HCT116 (cell line): ENCODE measurements at regions not wholly inside any gene's neighbourhood (a gene's known extent, or its start where the extent isn't known, plus 50 kb on each side); places are given as distances from the start of the nearest gene placed in this dataset.

Experiments used
- ATAC-seq: fragments of 200-7000 bp; cut with Tn5 transposase; 2 replicates; pipeline ENCODE4 v1.9.1; 2020; ENCODE audit warnings: mild to moderate bottlenecking, moderate library complexity
- BruUV-seq: library from RNA; stranded (reverse); fragments of 400-500 nt; replicated peaks from 2 replicates; lab custom pipeline; 2021; lab: Mats Ljungman, UMichigan
- CTCF ChIA-PET: fragments of 300-600 bp; sonication (Branson Sonifier 250); formaldehyde crosslinking; loops from one replicate; lab custom pipeline; 2021; ENCODE audit warnings: antibody characterized with exemption; lab: Charles Lee
- POLR2A ChIA-PET: fragments of 300-600, 350-600 bp; sonication (Branson Sonifier 250); formaldehyde crosslinking; loops from one replicate; lab custom pipeline; 2021; ENCODE audit warnings: antibody characterized with exemption; lab: Charles Lee
- RAD21 ChIA-PET, 2 experiments: fragments of 300-600 bp; sonication (Branson Sonifier 250); formaldehyde crosslinking; loops; one replicate each; lab custom pipeline; 2023; ENCODE audit warnings: low total read pairs in 2 of 2; ENCODE audit not compliant: uncharacterized antibody in 2 of 2, unreplicated experiment in 2 of 2, low non-redundant PET in 1 of 2; lab: Charles Lee
- DNase-seq: peaks from one replicate; pipeline ENCODE4 v3.0.0-alpha.2; 2010; ENCODE audit warnings: low read depth, low spot score
- H2AFZ ChIP-seq: fragments of 200-600 bp; shearing (Covaris generic), sonication (generic); 2 replicates; pipeline ENCODE4 v1.6.1; 2017; ENCODE audit warnings: low read depth, mixed run types, mixed read lengths, antibody characterized with exemption, low read length; ENCODE audit not compliant: poor library complexity, severe bottlenecking
- H3K27ac ChIP-seq: 2 replicates; pipeline ENCODE4 v1.5.1; 2012; ENCODE audit warnings: low read depth, low read length
- H3K27me3 ChIP-seq: fragments of 200-600 bp; sonication (generic); 2 replicates; pipeline ENCODE4 v1.6.1; 2016; ENCODE audit warnings: mixed run types, low read length, mixed read lengths; ENCODE audit not compliant: insufficient read depth
- H3K36me3 ChIP-seq, 2 experiments: fragments of 200-500 bp in 1 of 2; fragments of 200-600 bp in 1 of 2; sonication (Bioruptor generic) in 1 of 2; sonication (generic) in 1 of 2; 2 replicates each; pipeline versions ENCODE4 v1.5.1 to v1.6.1; 2014 to 2016; ENCODE audit warnings: low read length in 2 of 2, inconsistent platforms in 1 of 2, mixed read lengths in 1 of 2, mixed run types in 1 of 2; ENCODE audit not compliant: insufficient read depth in 2 of 2, control insufficient read depth in 1 of 2
- H3K4me1 ChIP-seq, 2 experiments: fragments of 200-600 bp in 1 of 2; sonication (generic) in 1 of 2; 2 replicates each; pipeline versions ENCODE4 v1.5.1 to v1.6.1; 2012 to 2017; ENCODE audit warnings: low read length in 2 of 2, inconsistent platforms in 1 of 2, mild to moderate bottlenecking in 1 of 2, mixed read lengths in 1 of 2, mixed run types in 1 of 2, moderate library complexity in 1 of 2; ENCODE audit not compliant: insufficient read depth in 2 of 2, control insufficient read depth in 1 of 2
- H3K4me2 ChIP-seq: fragments of 200-600 bp; sonication (generic); 2 replicates; pipeline ENCODE4 v1.6.1; 2017; ENCODE audit warnings: mixed run types, low read length, mixed read lengths
- H3K4me3 ChIP-seq, 2 experiments: fragments of 200-600 bp in 1 of 2; sonication (generic) in 1 of 2; replicated peaks in 1 of 2; 2 replicates each; pipeline ENCODE4 v1.5.1; 2011 to 2016; ENCODE audit warnings: low read length in 2 of 2, control low read depth in 1 of 2, low read depth in 1 of 2, mild to moderate bottlenecking in 1 of 2, mixed read lengths in 1 of 2, mixed run types in 1 of 2
- H3K79me2 ChIP-seq: fragments of 200-600 bp; sonication (generic); 2 replicates; pipeline ENCODE4 v1.6.1; 2017; ENCODE audit warnings: mild to moderate bottlenecking, mixed run types, low read length, moderate library complexity, mixed read lengths; ENCODE audit not compliant: insufficient read depth
- H3K9ac ChIP-seq: fragments of 200-600 bp; sonication (generic); 2 replicates; pipeline ENCODE4 v1.6.1; 2016; ENCODE audit warnings: low read length, mixed read lengths
- H3K9me2 ChIP-seq: fragments of 200-600 bp; sonication (generic), shearing (Covaris generic); 2 replicates; pipeline ENCODE4 v1.6.1; 2017; ENCODE audit warnings: mixed run types, mild to moderate bottlenecking, moderate library complexity; ENCODE audit not compliant: insufficient read depth
- H3K9me3 ChIP-seq, 2 experiments: fragments of 200-500 bp in 1 of 2; fragments of 200-600 bp in 1 of 2; sonication (Bioruptor generic) in 1 of 2; sonication (generic) in 1 of 2; 2 replicates each; pipeline ENCODE4 v1.6.1; 2014 to 2017; ENCODE audit warnings: low read length in 2 of 2, mixed read lengths in 2 of 2, inconsistent platforms in 1 of 2, low read depth in 1 of 2, mild to moderate bottlenecking in 1 of 2, mixed run types in 1 of 2, moderate library complexity in 1 of 2; ENCODE audit not compliant: control insufficient read depth in 1 of 2, insufficient read depth in 1 of 2
- H4K20me1 ChIP-seq: fragments of 200-600 bp; sonication (generic), shearing (Covaris generic); 2 replicates; pipeline ENCODE4 v1.6.1; 2017; ENCODE audit warnings: mixed run types, mild to moderate bottlenecking, moderate library complexity; ENCODE audit not compliant: insufficient read depth
- CBX3 ChIP-seq: IDR thresholded peaks from 2 replicates; pipeline ENCODE4 v1.6.1; 2012; ENCODE audit warnings: low read depth
- CEBPB ChIP-seq: IDR thresholded peaks from 2 replicates; pipeline ENCODE4 v1.6.1; 2012; ENCODE audit warnings: low read depth
- EGR1 ChIP-seq: IDR thresholded peaks from 2 replicates; pipeline ENCODE4 v1.6.1; 2012; ENCODE audit warnings: low read depth
- EZH2 ChIP-seq: fragments of 200-600 bp; sonication (generic); IDR thresholded peaks from 2 replicates; pipeline ENCODE4 v1.6.1; 2017; ENCODE audit warnings: antibody characterized with exemption, mixed run types
- EZH2phosphoT487 ChIP-seq: fragments of 200-600 bp; IDR thresholded peaks from 2 replicates; pipeline ENCODE4 v1.6.1; 2018; ENCODE audit warnings: antibody characterized with exemption, borderline replicate concordance
- JUND ChIP-seq: IDR thresholded peaks from 2 replicates; pipeline ENCODE4 v1.6.1; 2012
- SIN3A ChIP-seq: IDR thresholded peaks from 2 replicates; pipeline ENCODE4 v1.6.1; 2012; ENCODE audit warnings: low read depth
- SP1 ChIP-seq: IDR thresholded peaks from 2 replicates; pipeline ENCODE4 v1.6.1; 2012; ENCODE audit warnings: low read depth
- SRF ChIP-seq: IDR thresholded peaks from 2 replicates; pipeline ENCODE4 v1.6.1; 2012; ENCODE audit warnings: low read depth
- TCF7L2 ChIP-seq: IDR thresholded peaks from 2 replicates; pipeline ENCODE4 v1.7.0; 2011; ENCODE audit warnings: borderline replicate concordance, inconsistent platforms; ENCODE audit not compliant: insufficient read depth, insufficient read length; ENCODE audit errors: extremely low read depth
- YY1 ChIP-seq: IDR thresholded peaks from 2 replicates; pipeline ENCODE4 v1.6.1; 2011; ENCODE audit warnings: low read length, low read depth, moderate library complexity, mild to moderate bottlenecking; ENCODE audit not compliant: insufficient replicate concordance; ENCODE audit errors: extremely low read depth
- intact Hi-C: fragments of 100-400 bp; cut with micrococcal nuclease; formaldehyde crosslinking; loops from 2 replicates; pipeline ENCODE4 v1.10.0; 2022
- TF ChIP-seq, protein P1 (sequence below): IDR thresholded peaks from 2 replicates; pipeline ENCODE4 v1.6.1; 2012
- TF ChIP-seq, protein P2 (sequence below): IDR thresholded peaks from 2 replicates; pipeline ENCODE4 v1.6.1; 2011; ENCODE audit warnings: mild to moderate bottlenecking, low read length, moderate library complexity; ENCODE audit not compliant: insufficient replicate concordance; ENCODE audit errors: extremely low read depth
- TF ChIP-seq, protein P3 (sequence below), 3 experiments: fragments of 200-600 bp in 1 of 3; sonication (generic) in 1 of 3; IDR thresholded peaks in 2 of 3; conservative IDR thresholded peaks in 1 of 3; 2 replicates each; pipeline ENCODE4 v1.5.1; 2012 to 2017; ENCODE audit warnings: low read depth in 2 of 3, low read length in 2 of 3, antibody characterized with exemption in 1 of 3, borderline replicate concordance in 1 of 3, control low read depth in 1 of 3, mild to moderate bottlenecking in 1 of 3, mixed read lengths in 1 of 3, mixed run types in 1 of 3, moderate library complexity in 1 of 3; ENCODE audit not compliant: insufficient read depth in 1 of 3

DNA sequence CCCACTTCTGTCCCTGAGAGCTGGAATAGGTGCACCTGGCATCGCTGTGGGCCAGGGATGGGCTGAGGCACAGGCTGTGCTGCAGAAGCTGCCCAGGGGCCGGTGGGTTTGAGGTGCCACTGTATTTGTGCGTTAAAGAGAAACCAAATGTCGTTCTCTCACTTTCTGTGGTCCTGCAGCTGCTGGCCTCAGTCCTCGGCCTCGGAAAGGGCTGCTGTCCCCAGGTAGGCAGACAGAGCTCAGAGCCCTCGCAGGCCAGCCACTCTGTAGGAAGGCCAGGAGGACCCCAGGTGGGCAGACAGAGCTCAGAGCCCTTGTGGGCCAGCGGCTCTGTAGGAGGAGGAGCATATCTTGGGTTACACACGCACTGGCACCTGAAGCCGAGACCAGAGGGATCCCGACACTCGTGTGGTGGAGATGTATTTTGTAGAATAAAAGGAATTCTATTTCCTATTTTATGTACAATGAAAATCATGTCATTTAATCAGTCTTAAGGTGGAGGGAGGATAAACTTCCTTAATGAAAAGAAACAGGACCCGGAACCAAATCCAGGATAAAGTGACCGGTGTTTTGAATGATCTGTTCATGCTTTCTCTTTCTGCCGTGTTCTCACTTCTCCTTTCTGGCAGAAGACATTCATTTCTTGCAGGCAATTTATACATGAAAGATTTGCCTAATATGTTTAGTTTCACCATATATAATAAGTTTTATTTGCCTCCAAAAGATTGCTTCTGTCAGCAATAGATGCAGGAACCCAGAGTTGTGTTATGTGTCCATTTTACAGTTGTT lies 54.4 kb upstream of the HGFAC start:
- ATAC-seq: no peak
- Histone ChIP-seq H3K9me2 (no peaks in the 10 kb centered on the region), H3K79me2 (no peaks in the 10 kb centered on the region), H3K27me3 (no peaks in the 10 kb centered on the region), H3K4me3 (no peak overlapping the region), H2AFZ (no peak overlapping the region), H3K9ac (no peak overlapping the region), H3K36me3 (no peaks in the 10 kb centered on the region), H3K4me1 (peaks cover 0 to 7% of the 10 kb centered on the region in 2 experiments; a peak in 1 of 4 replicates), H3K27ac (no peak overlapping the region), H4K20me1 (no peaks in the 10 kb centered on the region), H3K4me2 (no peak overlapping the region), H3K9me3 (no peaks in the 10 kb centered on the region)
- ChIA-PET RAD21 (no interaction called here), POLR2A (no interaction called here), CTCF (no interaction called here)
- no peak for DNase-seq
- intact Hi-C loops: no loop called here
- no TSS peak for BruUV-seq
- no peak for TF ChIP-seq SP1
- TF ChIP-seq TCF7L2: no peak
- TF ChIP-seq, protein P1, sequence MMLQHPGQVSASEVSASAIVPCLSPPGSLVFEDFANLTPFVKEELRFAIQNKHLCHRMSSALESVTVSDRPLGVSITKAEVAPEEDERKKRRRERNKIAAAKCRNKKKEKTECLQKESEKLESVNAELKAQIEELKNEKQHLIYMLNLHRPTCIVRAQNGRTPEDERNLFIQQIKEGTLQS: no peak
- no peak for TF ChIP-seq EGR1
- no peak for TF ChIP-seq YY1
- TF ChIP-seq SRF: no peak
- TF ChIP-seq SIN3A: no peak
- no peak for TF ChIP-seq EZH2

DNA sequence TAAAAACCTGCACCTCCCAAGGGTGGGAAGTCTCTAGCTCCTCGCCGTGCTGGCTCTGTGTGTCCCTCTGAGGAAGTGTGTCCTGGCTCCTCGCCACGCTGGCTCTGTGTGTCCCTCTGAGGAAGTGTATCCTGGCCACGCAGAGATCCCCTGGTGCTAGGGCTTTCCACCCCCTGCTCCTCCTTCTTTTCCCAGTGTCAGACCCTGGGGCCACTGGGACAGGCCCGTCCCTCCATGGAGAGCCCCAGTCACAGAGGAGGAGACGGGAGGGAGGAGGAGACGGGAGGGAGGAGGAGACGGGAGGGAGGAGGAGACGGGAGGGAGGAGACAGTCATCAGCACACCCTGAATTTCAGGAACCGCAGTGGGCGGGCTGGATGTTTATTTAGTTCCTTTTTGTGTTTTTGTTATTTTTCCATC lies 53.8 kb upstream of the HGFAC start:
- CTCF ChIA-PET: no interaction called here
- no peak overlapping the region for H3K4me2 ChIP-seq
- intact Hi-C loops: no loop called here
- no peak overlapping the region for H3K27ac ChIP-seq
- no peaks in the 10 kb centered on the region for H3K9me3 ChIP-seq
- H3K9me2 ChIP-seq: no peaks in the 10 kb centered on the region
- no peaks in the 10 kb centered on the region for H3K27me3 ChIP-seq
- RAD21 ChIA-PET: no interaction called here
- BruUV-seq: no TSS peak
- no peak overlapping the region for H3K9ac ChIP-seq
- DNase-seq: no peak
- no peaks in the 10 kb centered on the region for H3K79me2 ChIP-seq
- H3K4me1 ChIP-seq: peaks cover 0 to 7% of the 10 kb centered on the region in 2 experiments; a peak in 1 of 4 replicates
- H3K36me3 ChIP-seq: no peaks in the 10 kb centered on the region
- H3K4me3 ChIP-seq: no peak overlapping the region
- H2AFZ ChIP-seq: no peak overlapping the region
- H4K20me1 ChIP-seq: no peaks in the 10 kb centered on the region
- no peak for ATAC-seq
- POLR2A ChIA-PET: no interaction called here
- TF ChIP-seq SRF (no peak), TCF7L2 (no peak), EZH2phosphoT487 (no peak), CEBPB (no peak), CBX3 (no peak), SIN3A (no peak), JUND (no peak)
- TF ChIP-seq, protein P2, sequence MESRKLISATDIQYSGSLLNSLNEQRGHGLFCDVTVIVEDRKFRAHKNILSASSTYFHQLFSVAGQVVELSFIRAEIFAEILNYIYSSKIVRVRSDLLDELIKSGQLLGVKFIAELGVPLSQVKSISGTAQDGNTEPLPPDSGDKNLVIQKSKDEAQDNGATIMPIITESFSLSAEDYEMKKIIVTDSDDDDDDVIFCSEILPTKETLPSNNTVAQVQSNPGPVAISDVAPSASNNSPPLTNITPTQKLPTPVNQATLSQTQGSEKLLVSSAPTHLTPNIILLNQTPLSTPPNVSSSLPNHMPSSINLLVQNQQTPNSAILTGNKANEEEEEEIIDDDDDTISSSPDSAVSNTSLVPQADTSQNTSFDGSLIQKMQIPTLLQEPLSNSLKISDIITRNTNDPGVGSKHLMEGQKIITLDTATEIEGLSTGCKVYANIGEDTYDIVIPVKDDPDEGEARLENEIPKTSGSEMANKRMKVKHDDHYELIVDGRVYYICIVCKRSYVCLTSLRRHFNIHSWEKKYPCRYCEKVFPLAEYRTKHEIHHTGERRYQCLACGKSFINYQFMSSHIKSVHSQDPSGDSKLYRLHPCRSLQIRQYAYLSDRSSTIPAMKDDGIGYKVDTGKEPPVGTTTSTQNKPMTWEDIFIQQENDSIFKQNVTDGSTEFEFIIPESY: no peak
- TF ChIP-seq, protein P3, sequence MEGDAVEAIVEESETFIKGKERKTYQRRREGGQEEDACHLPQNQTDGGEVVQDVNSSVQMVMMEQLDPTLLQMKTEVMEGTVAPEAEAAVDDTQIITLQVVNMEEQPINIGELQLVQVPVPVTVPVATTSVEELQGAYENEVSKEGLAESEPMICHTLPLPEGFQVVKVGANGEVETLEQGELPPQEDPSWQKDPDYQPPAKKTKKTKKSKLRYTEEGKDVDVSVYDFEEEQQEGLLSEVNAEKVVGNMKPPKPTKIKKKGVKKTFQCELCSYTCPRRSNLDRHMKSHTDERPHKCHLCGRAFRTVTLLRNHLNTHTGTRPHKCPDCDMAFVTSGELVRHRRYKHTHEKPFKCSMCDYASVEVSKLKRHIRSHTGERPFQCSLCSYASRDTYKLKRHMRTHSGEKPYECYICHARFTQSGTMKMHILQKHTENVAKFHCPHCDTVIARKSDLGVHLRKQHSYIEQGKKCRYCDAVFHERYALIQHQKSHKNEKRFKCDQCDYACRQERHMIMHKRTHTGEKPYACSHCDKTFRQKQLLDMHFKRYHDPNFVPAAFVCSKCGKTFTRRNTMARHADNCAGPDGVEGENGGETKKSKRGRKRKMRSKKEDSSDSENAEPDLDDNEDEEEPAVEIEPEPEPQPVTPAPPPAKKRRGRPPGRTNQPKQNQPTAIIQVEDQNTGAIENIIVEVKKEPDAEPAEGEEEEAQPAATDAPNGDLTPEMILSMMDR (IDR thresholded peaks at IDR 0.05 in 2 of 3, conservative IDR thresholded peaks at IDR 0.05 in 1 of 3; ENCODE audit: borderline replicate concordance in 1 of 3, insufficient read depth in 1 of 3, low read depth in 2 of 3, low read length in 2 of 3): no peak
